HEK293 (cell line): ENCODE measurements at regions not wholly inside any gene's neighbourhood (a gene's known extent, or its start where the extent isn't known, plus 50 kb on each side); places are given as distances from the start of the nearest gene placed in this dataset.

Source experiments
- IKZF3 ChIP-seq: fragments of 450-650 bp; IDR thresholded peaks from 2 replicates; pipeline ENCODE4 v1.5.0; 2018; ENCODE audit warnings: missing biosample characterization, mild to moderate bottlenecking, missing genetic modification characterization, moderate library complexity
- KLF9 ChIP-seq: fragments of 450-650 bp; formaldehyde crosslinking; IDR thresholded peaks from 2 replicates; pipeline ENCODE4 v1.5.1; 2016; ENCODE audit warnings: missing biosample characterization, missing genetic modification characterization, low read depth
- SCRT2 ChIP-seq: fragments of 450-650 bp; formaldehyde crosslinking; IDR thresholded peaks from 2 replicates; pipeline ENCODE4 v1.5.1; 2016; ENCODE audit warnings: missing biosample characterization, missing genetic modification characterization
- SP7 ChIP-seq: fragments of 450-650 bp; formaldehyde crosslinking; IDR thresholded peaks from 2 replicates; pipeline ENCODE4 v1.5.1; 2016; ENCODE audit warnings: missing biosample characterization, missing genetic modification characterization
- WT1 ChIP-seq: fragments of 450-650 bp; formaldehyde crosslinking; IDR thresholded peaks from 2 replicates; pipeline ENCODE4 v1.5.1; 2016; ENCODE audit warnings: missing biosample characterization, missing genetic modification characterization
- ZBTB8A ChIP-seq: fragments of 450-650 bp; formaldehyde crosslinking; IDR thresholded peaks from 2 replicates; pipeline ENCODE4 v1.5.1; 2016; ENCODE audit warnings: missing biosample characterization, missing genetic modification characterization
- ZFHX2 ChIP-seq: fragments of 450-650 bp; formaldehyde crosslinking; conservative IDR thresholded peaks from 2 replicates; pipeline ENCODE4 v1.5.1; 2016; ENCODE audit warnings: missing biosample characterization, missing genetic modification characterization
- ZFP37 ChIP-seq: fragments of 450-650 bp; formaldehyde crosslinking; IDR thresholded peaks from 2 replicates; pipeline ENCODE4 v1.5.1; 2016; ENCODE audit warnings: missing biosample characterization, missing genetic modification characterization
- ZIC2 ChIP-seq: fragments of 450-650 bp; formaldehyde crosslinking; IDR thresholded peaks from 2 replicates; pipeline ENCODE4 v1.5.1; 2016; ENCODE audit warnings: missing biosample characterization, missing genetic modification characterization
- ZNF114 ChIP-seq: fragments of 450-650 bp; formaldehyde crosslinking; IDR thresholded peaks from 2 replicates; pipeline ENCODE4 v1.5.0; 2017; ENCODE audit warnings: missing biosample characterization, missing genetic modification characterization
- ZNF214 ChIP-seq: fragments of 450-650 bp; formaldehyde crosslinking; IDR thresholded peaks from 2 replicates; pipeline ENCODE4 v1.5.1; 2017; ENCODE audit warnings: missing biosample characterization, mild to moderate bottlenecking, missing genetic modification characterization, borderline replicate concordance
- ZNF24 ChIP-seq: fragments of 450-650 bp; formaldehyde crosslinking; IDR thresholded peaks from 2 replicates; pipeline ENCODE4 v1.5.1; 2016; ENCODE audit warnings: missing biosample characterization, missing genetic modification characterization
- ZNF266 ChIP-seq: fragments of 450-650 bp; formaldehyde crosslinking; IDR thresholded peaks from 2 replicates; pipeline ENCODE4 v1.5.1; 2016; ENCODE audit warnings: missing biosample characterization, missing genetic modification characterization, low read depth
- ZNF366 ChIP-seq: fragments of 450-650 bp; formaldehyde crosslinking; conservative IDR thresholded peaks from 2 replicates; pipeline ENCODE4 v1.5.1; 2016; ENCODE audit warnings: missing biosample characterization, missing genetic modification characterization
- ZNF391 ChIP-seq: fragments of 450-650 bp; formaldehyde crosslinking; IDR thresholded peaks from 2 replicates; pipeline ENCODE4 v1.5.1; 2016; ENCODE audit warnings: low read depth, missing biosample characterization, missing genetic modification characterization, borderline replicate concordance
- ZNF394 ChIP-seq: fragments of 450-650 bp; formaldehyde crosslinking; IDR thresholded peaks from 2 replicates; pipeline ENCODE4 v1.5.1; 2016; ENCODE audit warnings: missing biosample characterization, missing genetic modification characterization, mild to moderate bottlenecking, moderate library complexity, borderline replicate concordance
- ZNF398 ChIP-seq: fragments of 450-650 bp; formaldehyde crosslinking; IDR thresholded peaks from 2 replicates; pipeline ENCODE4 v1.5.1; 2017; ENCODE audit warnings: missing biosample characterization, missing genetic modification characterization
- ZNF488 ChIP-seq: fragments of 450-650 bp; formaldehyde crosslinking; IDR thresholded peaks from 2 replicates; pipeline ENCODE4 v1.5.1; 2016; ENCODE audit warnings: missing biosample characterization, missing genetic modification characterization
- ZNF610 ChIP-seq: fragments of 450-650 bp; formaldehyde crosslinking; IDR thresholded peaks from 2 replicates; pipeline ENCODE4 v1.5.1; 2016; ENCODE audit warnings: missing biosample characterization, missing genetic modification characterization, borderline replicate concordance
- ZNF621 ChIP-seq: fragments of 450-650 bp; formaldehyde crosslinking; IDR thresholded peaks from 2 replicates; pipeline ENCODE4 v1.5.1; 2017; ENCODE audit warnings: missing biosample characterization, missing genetic modification characterization
- ZNF629 ChIP-seq: fragments of 450-650 bp; formaldehyde crosslinking; IDR thresholded peaks from 2 replicates; pipeline ENCODE4 v1.5.1; 2017; ENCODE audit warnings: missing biosample characterization, missing genetic modification characterization
- ZNF645 ChIP-seq: fragments of 450-650 bp; formaldehyde crosslinking; IDR thresholded peaks from 2 replicates; pipeline ENCODE4; 2016; ENCODE audit warnings: missing biosample characterization, missing genetic modification characterization
- ZNF76 ChIP-seq: fragments of 450-650 bp; formaldehyde crosslinking; IDR thresholded peaks from 2 replicates; pipeline ENCODE4; 2016; ENCODE audit warnings: low read depth, missing biosample characterization, missing genetic modification characterization, borderline replicate concordance
- ZNF776 ChIP-seq: fragments of 450-650 bp; formaldehyde crosslinking; IDR thresholded peaks from 2 replicates; pipeline ENCODE4 v1.5.0; 2017; ENCODE audit warnings: missing biosample characterization, missing genetic modification characterization, borderline replicate concordance
- ZNF792 ChIP-seq: fragments of 450-650 bp; formaldehyde crosslinking; IDR thresholded peaks from 2 replicates; pipeline ENCODE4 v1.5.1; 2016; ENCODE audit warnings: missing biosample characterization, missing genetic modification characterization
- ZSCAN18 ChIP-seq: fragments of 450-650 bp; formaldehyde crosslinking; IDR thresholded peaks from 2 replicates; pipeline ENCODE4 v1.5.1; 2016; ENCODE audit warnings: missing biosample characterization, missing genetic modification characterization
- TF ChIP-seq, protein P1 (sequence below): fragments of 450-650 bp; formaldehyde crosslinking; IDR thresholded peaks from 2 replicates; pipeline ENCODE4 v1.5.1; 2016; ENCODE audit warnings: missing biosample characterization, missing genetic modification characterization
- TF ChIP-seq, protein P2 (sequence below): fragments of 450-650 bp; formaldehyde crosslinking; IDR thresholded peaks from 2 replicates; pipeline ENCODE4 v1.5.1; 2016; ENCODE audit warnings: missing biosample characterization, missing genetic modification characterization
- TF ChIP-seq, protein P3 (sequence below): fragments of 450-650 bp; formaldehyde crosslinking; IDR thresholded peaks from 2 replicates; pipeline ENCODE4 v1.5.1; 2017; ENCODE audit warnings: missing biosample characterization, mild to moderate bottlenecking, missing genetic modification characterization, moderate library complexity

DNA sequence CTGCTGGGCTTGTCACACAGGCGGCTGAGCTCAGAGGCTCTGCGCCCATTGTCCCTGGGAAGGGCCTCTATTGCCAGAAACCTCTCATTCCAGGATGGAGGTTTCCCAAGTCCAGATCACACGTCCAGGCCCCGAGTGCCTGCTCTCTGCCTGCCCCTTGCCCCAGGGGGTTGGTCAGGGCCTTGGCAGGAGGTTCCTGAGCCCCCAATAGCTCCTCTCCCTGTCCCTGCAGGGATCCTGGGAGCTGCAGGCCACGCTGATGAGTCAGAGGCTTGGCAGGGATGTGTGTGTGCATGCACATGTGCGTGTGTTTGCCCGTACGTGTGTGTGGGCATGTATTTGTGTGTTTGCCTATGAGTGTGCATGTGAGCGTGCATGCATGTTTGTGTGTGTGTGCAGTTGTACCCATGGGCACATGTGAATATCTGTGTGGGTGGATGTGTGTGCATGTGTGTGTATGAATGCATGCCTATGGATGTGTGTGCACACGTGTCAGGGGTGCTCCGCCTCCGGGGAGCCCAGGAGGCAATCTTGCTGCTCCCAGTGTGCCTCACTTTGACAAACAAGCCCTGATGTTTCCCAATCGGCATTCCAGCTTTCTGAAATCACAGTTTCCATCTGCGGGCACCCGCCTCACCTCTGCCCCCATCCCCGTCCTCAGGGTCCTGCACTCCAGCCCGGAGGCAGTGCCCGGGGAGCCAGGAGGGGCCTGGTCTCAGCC is 98.4 kb upstream of the GSE1 start (continued):
- peak; percentile 70 for TF ChIP-seq ZNF398 (tag by site-specific recombination)
- TF ChIP-seq WT1: no peak
- no peak for TF ChIP-seq ZNF610 (tag by site-specific recombination)
- 0 out of 2 replicates have a peak, but pooled peaks have one; percentile 61 for TF ChIP-seq ZNF488 (tag by site-specific recombination)
- TF ChIP-seq ZNF645 (tag by site-specific recombination): peak; percentile 85; the same call in 1 of the 2 replicates
- TF ChIP-seq ZNF776 (tag by site-specific recombination): no peak
- TF ChIP-seq, protein P1, sequence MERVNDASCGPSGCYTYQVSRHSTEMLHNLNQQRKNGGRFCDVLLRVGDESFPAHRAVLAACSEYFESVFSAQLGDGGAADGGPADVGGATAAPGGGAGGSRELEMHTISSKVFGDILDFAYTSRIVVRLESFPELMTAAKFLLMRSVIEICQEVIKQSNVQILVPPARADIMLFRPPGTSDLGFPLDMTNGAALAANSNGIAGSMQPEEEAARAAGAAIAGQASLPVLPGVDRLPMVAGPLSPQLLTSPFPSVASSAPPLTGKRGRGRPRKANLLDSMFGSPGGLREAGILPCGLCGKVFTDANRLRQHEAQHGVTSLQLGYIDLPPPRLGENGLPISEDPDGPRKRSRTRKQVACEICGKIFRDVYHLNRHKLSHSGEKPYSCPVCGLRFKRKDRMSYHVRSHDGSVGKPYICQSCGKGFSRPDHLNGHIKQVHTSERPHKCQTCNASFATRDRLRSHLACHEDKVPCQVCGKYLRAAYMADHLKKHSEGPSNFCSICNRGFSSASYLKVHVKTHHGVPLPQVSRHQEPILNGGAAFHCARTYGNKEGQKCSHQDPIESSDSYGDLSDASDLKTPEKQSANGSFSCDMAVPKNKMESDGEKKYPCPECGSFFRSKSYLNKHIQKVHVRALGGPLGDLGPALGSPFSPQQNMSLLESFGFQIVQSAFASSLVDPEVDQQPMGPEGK (tag by site-specific recombination): peak; percentile 92
- TF ChIP-seq, protein P2, sequence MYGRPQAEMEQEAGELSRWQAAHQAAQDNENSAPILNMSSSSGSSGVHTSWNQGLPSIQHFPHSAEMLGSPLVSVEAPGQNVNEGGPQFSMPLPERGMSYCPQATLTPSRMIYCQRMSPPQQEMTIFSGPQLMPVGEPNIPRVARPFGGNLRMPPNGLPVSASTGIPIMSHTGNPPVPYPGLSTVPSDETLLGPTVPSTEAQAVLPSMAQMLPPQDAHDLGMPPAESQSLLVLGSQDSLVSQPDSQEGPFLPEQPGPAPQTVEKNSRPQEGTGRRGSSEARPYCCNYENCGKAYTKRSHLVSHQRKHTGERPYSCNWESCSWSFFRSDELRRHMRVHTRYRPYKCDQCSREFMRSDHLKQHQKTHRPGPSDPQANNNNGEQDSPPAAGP (tag by site-specific recombination): peak; percentile 70
- 0 out of 2 replicates have a peak, but pooled peaks have one; percentile 24 for TF ChIP-seq ZNF266 (tag by site-specific recombination)
- TF ChIP-seq ZIC2 (tag by site-specific recombination): peak; percentile 98
- TF ChIP-seq ZBTB8A (tag by site-specific recombination): peak; percentile 81
- TF ChIP-seq ZNF366 (tag by site-specific recombination): 0 out of 2 replicates have a peak, but pooled peaks have one; percentile 19
- TF ChIP-seq ZNF621 (tag by site-specific recombination): no peak
- peak; percentile 43; the same call in 1 of the 2 replicates for TF ChIP-seq ZNF629 (tag by site-specific recombination)
- TF ChIP-seq ZFHX2 (tag by site-specific recombination): peak; percentile 90
- no peak for TF ChIP-seq ZFP37 (tag by site-specific recombination)
- TF ChIP-seq ZNF76 (tag by site-specific recombination): peak; percentile 73; the same call in 1 of the 2 replicates
- no peak for TF ChIP-seq ZNF114 (tag by site-specific recombination)
- peak; percentile 65 for TF ChIP-seq KLF9 (tag by site-specific recombination)
- TF ChIP-seq ZSCAN18 (tag by site-specific recombination): 0 out of 2 replicates have a peak, but pooled peaks have one; percentile 37
- TF ChIP-seq, protein P3, sequence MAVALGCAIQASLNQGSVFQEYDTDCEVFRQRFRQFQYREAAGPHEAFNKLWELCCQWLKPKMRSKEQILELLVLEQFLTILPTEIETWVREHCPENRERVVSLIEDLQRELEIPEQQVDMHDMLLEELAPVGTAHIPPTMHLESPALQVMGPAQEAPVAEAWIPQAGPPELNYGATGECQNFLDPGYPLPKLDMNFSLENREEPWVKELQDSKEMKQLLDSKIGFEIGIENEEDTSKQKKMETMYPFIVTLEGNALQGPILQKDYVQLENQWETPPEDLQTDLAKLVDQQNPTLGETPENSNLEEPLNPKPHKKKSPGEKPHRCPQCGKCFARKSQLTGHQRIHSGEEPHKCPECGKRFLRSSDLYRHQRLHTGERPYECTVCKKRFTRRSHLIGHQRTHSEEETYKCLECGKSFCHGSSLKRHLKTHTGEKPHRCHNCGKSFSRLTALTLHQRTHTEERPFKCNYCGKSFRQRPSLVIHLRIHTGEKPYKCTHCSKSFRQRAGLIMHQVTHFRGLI (tag by site-specific recombination): peak; percentile 99
- TF ChIP-seq SP7 (tag by site-specific recombination): peak; percentile 95
- peak; percentile 88 for TF ChIP-seq IKZF3 (tag by site-specific recombination)
- TF ChIP-seq ZNF24 (tag by site-specific recombination): peak; percentile 79; the same call in 1 of the 2 replicates
- TF ChIP-seq ZNF391 (tag by site-specific recombination): peak; percentile 57; the same call in 1 of the 2 replicates
- TF ChIP-seq ZNF394 (tag by site-specific recombination): peak; percentile 18; the same call in 1 of the 2 replicates
- no peak for TF ChIP-seq ZNF214 (tag by site-specific recombination)
- peak; percentile 53; the same call in 1 of the 2 replicates for TF ChIP-seq SCRT2 (tag by site-specific recombination)
- TF ChIP-seq ZNF792 (tag by site-specific recombination): peak; percentile 85
